Karpas-422 (cell line): ENCODE measurements at regions not wholly inside any gene's neighbourhood (a gene's known extent, or its start where the extent isn't known, plus 50 kb on each side); places are given as distances from the start of the nearest gene placed in this dataset.

Experiments used
- DNase-seq: peaks from one replicate; pipeline ENCODE4 v3.0.0-alpha.2; 2015
- H2AFZ ChIP-seq: fragments of 200-600 bp; sonication (generic); 2 replicates; pipeline ENCODE4 v1.6.1; 2014; ENCODE audit warnings: antibody characterized with exemption, low read length, mixed read lengths
- H3K27ac ChIP-seq: fragments of 200-600 bp; sonication (generic); 2 replicates; pipeline ENCODE4 v1.5.1; 2014; ENCODE audit warnings: mild to moderate bottlenecking, low read length, moderate library complexity
- H3K27me3 ChIP-seq: fragments of 200-600 bp; sonication (generic); 2 replicates; pipeline ENCODE4 v1.6.1; 2014; ENCODE audit warnings: low read length, mixed read lengths
- H3K36me3 ChIP-seq: fragments of 200-600 bp; sonication (generic); 2 replicates; pipeline ENCODE4 v1.6.1; 2014; ENCODE audit warnings: low read length, mixed read lengths; ENCODE audit not compliant: insufficient read depth
- H3K4me1 ChIP-seq: fragments of 200-600 bp; sonication (generic); 2 replicates; pipeline ENCODE4 v1.6.1; 2014; ENCODE audit warnings: mild to moderate bottlenecking, low read length, mixed read lengths
- H3K4me2 ChIP-seq: fragments of 200-600 bp; sonication (generic); 2 replicates; pipeline ENCODE4 v1.6.1; 2014; ENCODE audit warnings: low read length, low read depth, mild to moderate bottlenecking; ENCODE audit not compliant: poor library complexity, severe bottlenecking
- H3K4me3 ChIP-seq: fragments of 200-600 bp; sonication (generic); 2 replicates; pipeline ENCODE4 v1.5.1; 2014; ENCODE audit warnings: mild to moderate bottlenecking, antibody characterized with exemption, low read length, mixed read lengths
- H3K79me2 ChIP-seq: fragments of 200-600 bp; sonication (generic); 2 replicates; pipeline ENCODE4 v1.6.1; 2014; ENCODE audit warnings: mild to moderate bottlenecking, low read length, mixed read lengths
- H3K9ac ChIP-seq: fragments of 200-600 bp; sonication (generic); 2 replicates; pipeline ENCODE4 v1.6.0; 2014; ENCODE audit warnings: low read length
- H3K9me2 ChIP-seq: fragments of 200-600 bp; sonication (generic), shearing (Covaris generic); replicated peaks from 2 replicates; pipeline ENCODE4 v1.6.0; 2014; ENCODE audit warnings: mild to moderate bottlenecking, low read length, moderate library complexity; ENCODE audit not compliant: insufficient read depth
- H3K9me3 ChIP-seq: fragments of 300-700, 200-600 bp; sonication (generic); 2 replicates; pipeline ENCODE4 v1.6.1; 2014; ENCODE audit warnings: low read length, mixed read lengths
- H4K20me1 ChIP-seq: fragments of 200-600 bp; sonication (generic); 2 replicates; pipeline ENCODE4 v1.6.1; 2014; ENCODE audit warnings: mild to moderate bottlenecking, antibody characterized with exemption, low read length, low read depth; ENCODE audit not compliant: insufficient read depth

- peaks cover 11% of the 10 kb centered on the region for H3K4me1 ChIP-seq
- H3K27ac ChIP-seq = no peak overlapping the region
- H3K9me2 ChIP-seq = no peaks in the 10 kb centered on the region
- no peak overlapping the region for H2AFZ ChIP-seq
- peaks cover 7% of the 10 kb centered on the region for H3K9me3 ChIP-seq
- H3K9ac ChIP-seq = no peak overlapping the region
- no peak overlapping the region for H3K4me3 ChIP-seq
- H3K4me2 ChIP-seq = no peak overlapping the region
- no peaks in the 10 kb centered on the region for H3K36me3 ChIP-seq
- no peaks in the 10 kb centered on the region for H3K79me2 ChIP-seq
- DNase-seq = no peak
- no peaks in the 10 kb centered on the region; the same call in 1 of the 2 replicates for H3K27me3 ChIP-seq
- no peaks in the 10 kb centered on the region for H4K20me1 ChIP-seq
Measured at GRCh38 chr5:111639912-111640311, 117.1 kb downstream of the NREP start.

GRCh38 chr5:111636736-111637135 lies 120.3 kb downstream of the NREP start:
- H3K9me3 ChIP-seq = peaks cover 7% of the 10 kb centered on the region
- DNase-seq = no peak
- H3K9ac ChIP-seq = no peak overlapping the region
- H3K36me3 ChIP-seq = no peaks in the 10 kb centered on the region
- no peaks in the 10 kb centered on the region for H4K20me1 ChIP-seq
- H3K4me2 ChIP-seq = no peak overlapping the region
- no peak overlapping the region for H3K27ac ChIP-seq
- no peaks in the 10 kb centered on the region for H3K79me2 ChIP-seq
- H3K4me3 ChIP-seq = no peak overlapping the region
- no peaks in the 10 kb centered on the region; the same call in 1 of the 2 replicates for H3K27me3 ChIP-seq
- peaks cover 15% of the 10 kb centered on the region for H3K4me1 ChIP-seq
- no peaks in the 10 kb centered on the region for H3K9me2 ChIP-seq
- no peak overlapping the region for H2AFZ ChIP-seq

- no peak overlapping the region for H3K27ac ChIP-seq
- H3K9me3 ChIP-seq = peaks cover 7% of the 10 kb centered on the region
- no peak overlapping the region for H3K4me2 ChIP-seq
- H3K4me1 ChIP-seq = peaks cover 15% of the 10 kb centered on the region
- H3K27me3 ChIP-seq = no peaks in the 10 kb centered on the region; the same call in 1 of the 2 replicates
- H3K9me2 ChIP-seq = no peaks in the 10 kb centered on the region
- H3K36me3 ChIP-seq = no peaks in the 10 kb centered on the region
- H2AFZ ChIP-seq = no peak overlapping the region
- H4K20me1 ChIP-seq = no peaks in the 10 kb centered on the region
- H3K79me2 ChIP-seq = no peaks in the 10 kb centered on the region
- H3K4me3 ChIP-seq = no peak overlapping the region
- H3K9ac ChIP-seq = no peak overlapping the region
- no peak for DNase-seq
Measured at GRCh38 chr5:111635916-111636570, 121.0 kb downstream of the NREP start.

GRCh38 chr5:111635151-111635902 lies 121.7 kb downstream of the NREP start:
- H2AFZ ChIP-seq = 0 out of 2 replicates have a peak overlapping the region, but pooled peaks have one; percentile 15
- no peak overlapping the region for H3K9ac ChIP-seq
- no peak overlapping the region; the same call in 1 of the 2 replicates for H3K4me3 ChIP-seq
- no peaks in the 10 kb centered on the region; the same call in 1 of the 2 replicates for H3K27me3 ChIP-seq
- peaks cover 7% of the 10 kb centered on the region for H3K9me3 ChIP-seq
- no peaks in the 10 kb centered on the region for H3K36me3 ChIP-seq
- H3K79me2 ChIP-seq = no peaks in the 10 kb centered on the region
- no peak overlapping the region for H3K27ac ChIP-seq
- DNase-seq = peak; percentile 45
- H4K20me1 ChIP-seq = no peaks in the 10 kb centered on the region
- no peaks in the 10 kb centered on the region for H3K9me2 ChIP-seq
- peak overlapping the region; percentile 45 for H3K4me2 ChIP-seq
- H3K4me1 ChIP-seq = peaks cover 15% of the 10 kb centered on the region

GRCh38 chr5:111631328-111631727 lies 119.0 kb upstream of the STARD4 start:
- Histone ChIP-seq H3K4me1 (peaks cover 15% of the 10 kb centered on the region), H3K9ac (no peak overlapping the region), H4K20me1 (no peaks in the 10 kb centered on the region), H3K27me3 (no peaks in the 10 kb centered on the region; the same call in 1 of the 2 replicates), H3K9me2 (no peaks in the 10 kb centered on the region), H3K27ac (no peak overlapping the region), H3K4me3 (no peak overlapping the region), H3K9me3 (no peaks in the 10 kb centered on the region), H2AFZ (no peak overlapping the region), H3K4me2 (no peak overlapping the region), H3K79me2 (no peaks in the 10 kb centered on the region), H3K36me3 (no peaks in the 10 kb centered on the region)
- DNase-seq = no peak

GRCh38 chr5:111628901-111629300 lies 116.6 kb upstream of the STARD4 start:
- Histone ChIP-seq H3K4me3 (no peak overlapping the region), H3K36me3 (no peaks in the 10 kb centered on the region), H3K27ac (no peak overlapping the region), H3K9ac (no peak overlapping the region), H3K9me2 (no peaks in the 10 kb centered on the region), H3K4me2 (no peak overlapping the region), H3K79me2 (no peaks in the 10 kb centered on the region), H3K4me1 (no peaks in the 10 kb centered on the region), H2AFZ (no peak overlapping the region), H4K20me1 (no peaks in the 10 kb centered on the region), H3K9me3 (no peaks in the 10 kb centered on the region), H3K27me3 (no peaks in the 10 kb centered on the region)
- no peak for DNase-seq

- no peaks in the 10 kb centered on the region for H3K79me2 ChIP-seq
- H3K27ac ChIP-seq = no peak overlapping the region
- no peaks in the 10 kb centered on the region for H4K20me1 ChIP-seq
- no peak overlapping the region for H3K4me3 ChIP-seq
- no peaks in the 10 kb centered on the region for H3K9me2 ChIP-seq
- H3K36me3 ChIP-seq = no peaks in the 10 kb centered on the region
- no peaks in the 10 kb centered on the region for H3K9me3 ChIP-seq
- H3K27me3 ChIP-seq = no peaks in the 10 kb centered on the region
- no peak for DNase-seq
- no peaks in the 10 kb centered on the region for H3K4me1 ChIP-seq
- H3K9ac ChIP-seq = no peak overlapping the region
- H3K4me2 ChIP-seq = no peak overlapping the region
- H2AFZ ChIP-seq = no peak overlapping the region
Measured at GRCh38 chr5:111627862-111628261, 115.5 kb upstream of the STARD4 start.

- no peak overlapping the region for H2AFZ ChIP-seq
- no peak overlapping the region for H3K4me3 ChIP-seq
- H3K79me2 ChIP-seq = no peaks in the 10 kb centered on the region
- H3K9me3 ChIP-seq = no peaks in the 10 kb centered on the region
- H3K27me3 ChIP-seq = no peaks in the 10 kb centered on the region
- no peak overlapping the region for H3K4me2 ChIP-seq
- no peak for DNase-seq
- H3K4me1 ChIP-seq = no peaks in the 10 kb centered on the region
- no peaks in the 10 kb centered on the region for H3K9me2 ChIP-seq
- H3K9ac ChIP-seq = no peak overlapping the region
- no peaks in the 10 kb centered on the region for H4K20me1 ChIP-seq
- no peak overlapping the region for H3K27ac ChIP-seq
- H3K36me3 ChIP-seq = no peaks in the 10 kb centered on the region
Measured at GRCh38 chr5:111626473-111627148, 114.3 kb upstream of the STARD4 start.
